Spinal cord (tissue), 9 donors: ENCODE measurements at regions not wholly inside any gene's neighbourhood (a gene's known extent, or its start where the extent isn't known, plus 50 kb on each side); places are given as distances from the start of the nearest gene placed in this dataset.
A peak's percentile ranks its signal among the peaks of the same experiment; 100 is the strongest.
"Not testable (repeated sequence)": the region's sequence is repeated elsewhere in the genome, so short reads cannot be mapped to it uniquely, and the experiment has no call there.

ENCODE experiments used
- DNase-seq, 6 donors: peaks; one replicate each; pipeline versions ENCODE4 v3.0.0 to v3.0.0-alpha.2; 2013 to 2015; ENCODE audit warnings: low spot score in 6 of 6, low read depth in 4 of 6
- H3K27ac ChIP-seq: one replicate; pipeline ENCODE4 v1.5.1; 2013; ENCODE audit warnings: low read depth, low read length, control low read depth
- H3K27me3 ChIP-seq: one replicate; pipeline ENCODE4 v1.6.1; 2013; ENCODE audit warnings: low read length; ENCODE audit not compliant: control insufficient read depth, insufficient read depth
- H3K36me3 ChIP-seq: one replicate; pipeline ENCODE4 v1.6.1; 2013; ENCODE audit warnings: low read length; ENCODE audit not compliant: control insufficient read depth, insufficient read depth
- H3K4me1 ChIP-seq: one replicate; pipeline ENCODE4 v1.6.1; 2013; ENCODE audit warnings: low read length; ENCODE audit not compliant: control insufficient read depth, insufficient read depth
- H3K4me3 ChIP-seq: one replicate; pipeline ENCODE4 v1.5.1; 2013; ENCODE audit warnings: low read depth, low read length, control low read depth
- H3K9me3 ChIP-seq: one replicate; pipeline ENCODE4 v1.6.1; 2013; ENCODE audit warnings: low read length; ENCODE audit not compliant: control insufficient read depth, insufficient read depth
- WGBS: methylation state at CpG from one replicate; pipeline ENCODE4 v1.1.5; 2013; ENCODE audit warnings: missing lambda C conversion rate; ENCODE audit not compliant: insufficient coverage; 5-methylcytosine and 5-hydroxymethylcytosine counted together
- donor health status: healthy.

GRCh38 chr4:134867027-134867426 is 665.4 kb upstream of the PABPC4L start:
- Histone ChIP-seq H3K27ac (no peak overlapping the region), H3K9me3 (no peaks in the 10 kb centered on the region), H3K4me1 (no peaks in the 10 kb centered on the region), H3K27me3 (no peaks in the 10 kb centered on the region), H3K4me3 (no peak overlapping the region), H3K36me3 (no peaks in the 10 kb centered on the region)
- no peak for DNase-seq

- Histone ChIP-seq H3K27me3 (no peaks in the 10 kb centered on the region), H3K4me3 (no peak overlapping the region), H3K4me1 (no peaks in the 10 kb centered on the region), H3K36me3 (no peaks in the 10 kb centered on the region), H3K27ac (no peak overlapping the region), H3K9me3 (no peaks in the 10 kb centered on the region)
- WGBS: no CpG with 5 or more reads among the region's 1 CpG
- DNase-seq: peak in 1 of 6 donors; percentile 21
Measured at GRCh38 chr4:134865675-134866074, 664.1 kb upstream of the PABPC4L start.

DNA sequence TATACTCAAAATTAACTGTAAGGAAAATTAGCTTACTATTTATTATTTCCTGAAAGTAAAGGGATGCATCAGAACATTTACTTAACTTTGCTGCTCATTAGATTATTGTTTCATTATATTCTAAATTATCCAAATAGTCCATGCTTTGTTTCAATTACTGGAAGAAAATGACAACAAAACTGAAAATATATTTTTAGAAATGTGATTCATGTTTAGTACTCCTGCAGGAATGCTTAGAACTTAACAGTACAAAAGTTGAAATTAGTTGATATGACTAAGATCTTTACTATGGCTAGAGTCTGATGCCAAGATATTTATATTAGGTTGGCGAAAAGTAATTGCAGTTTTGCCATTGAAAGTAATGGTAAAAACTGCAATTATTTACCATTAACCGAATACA is 660.5 kb upstream of the PABPC4L start:
- H3K27ac ChIP-seq: no peak overlapping the region
- no CpG with 5 or more reads among the region's 2 CpGs for WGBS

DNA sequence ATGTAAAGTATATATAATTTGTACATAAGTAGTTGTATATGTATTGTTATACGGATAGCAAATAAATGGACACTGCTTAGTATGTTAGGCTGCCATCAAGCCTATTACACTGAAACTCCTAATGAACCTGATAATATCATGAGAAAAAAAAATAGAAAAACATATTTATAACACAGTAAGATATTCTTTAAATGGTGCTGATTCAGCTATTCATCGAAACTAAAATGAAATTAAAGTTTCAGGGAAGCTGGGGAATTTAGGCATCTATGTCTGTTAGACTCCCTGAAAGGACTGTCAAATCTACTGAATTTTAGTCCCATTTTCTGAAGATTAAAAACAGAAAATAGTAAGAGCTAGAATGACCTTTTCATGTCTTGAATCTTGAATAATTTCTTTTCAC is 647.1 kb upstream of the PABPC4L start:
- H3K4me1 ChIP-seq: no peaks in the 10 kb centered on the region
- no peak overlapping the region for H3K27ac ChIP-seq
- no peaks in the 10 kb centered on the region for H3K36me3 ChIP-seq
- WGBS: no CpG with 5 or more reads among the region's 2 CpGs
- H3K9me3 ChIP-seq: no peaks in the 10 kb centered on the region
- no peak for DNase-seq
- H3K27me3 ChIP-seq: no peaks in the 10 kb centered on the region
- H3K4me3 ChIP-seq: no peak overlapping the region

More for the DNA sequence above, 660.5 kb upstream of the PABPC4L start:
- DNase-seq: no peak
- Histone ChIP-seq H3K27me3 (no peaks in the 10 kb centered on the region), H3K4me1 (no peaks in the 10 kb centered on the region), H3K9me3 (no peaks in the 10 kb centered on the region), H3K4me3 (no peak overlapping the region), H3K36me3 (no peaks in the 10 kb centered on the region)

GRCh38 chr4:134830741-134831140 is 629.2 kb upstream of the PABPC4L start:
- H3K36me3 ChIP-seq, DNase-seq, H3K4me1 ChIP-seq, H3K4me3 ChIP-seq, H3K9me3 ChIP-seq, H3K27ac ChIP-seq, H3K27me3 ChIP-seq: not testable (repeated sequence)
- WGBS: 82% methylated on average over 7 of the region's 7 CpGs

DNA sequence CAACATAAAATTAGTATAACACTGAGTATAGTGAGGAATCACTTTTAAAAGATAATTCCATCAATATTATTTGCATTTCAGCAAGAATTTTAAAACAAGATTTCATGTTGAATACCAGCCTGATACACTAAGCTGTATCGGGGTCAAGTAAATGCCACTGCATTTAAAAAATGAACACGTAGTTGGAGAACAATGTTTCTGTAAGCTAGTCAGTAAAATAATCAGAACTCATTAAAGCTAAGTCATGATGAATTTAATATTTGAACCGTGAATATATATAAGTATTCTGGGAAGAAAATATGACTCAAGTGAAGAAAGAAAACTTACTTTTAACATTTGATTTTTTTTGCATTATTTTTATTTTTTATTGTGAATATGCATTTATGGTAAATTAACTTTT is 611.0 kb upstream of the PABPC4L start:
- H3K27me3 ChIP-seq: no peaks in the 10 kb centered on the region
- WGBS: no CpG with 5 or more reads among the region's 3 CpGs
- no peak overlapping the region for H3K4me3 ChIP-seq
- H3K4me1 ChIP-seq: no peaks in the 10 kb centered on the region
- H3K36me3 ChIP-seq: no peaks in the 10 kb centered on the region
- H3K27ac ChIP-seq: no peak overlapping the region
- peaks cover 1% of the 10 kb centered on the region for H3K9me3 ChIP-seq
- no peak for DNase-seq

DNA sequence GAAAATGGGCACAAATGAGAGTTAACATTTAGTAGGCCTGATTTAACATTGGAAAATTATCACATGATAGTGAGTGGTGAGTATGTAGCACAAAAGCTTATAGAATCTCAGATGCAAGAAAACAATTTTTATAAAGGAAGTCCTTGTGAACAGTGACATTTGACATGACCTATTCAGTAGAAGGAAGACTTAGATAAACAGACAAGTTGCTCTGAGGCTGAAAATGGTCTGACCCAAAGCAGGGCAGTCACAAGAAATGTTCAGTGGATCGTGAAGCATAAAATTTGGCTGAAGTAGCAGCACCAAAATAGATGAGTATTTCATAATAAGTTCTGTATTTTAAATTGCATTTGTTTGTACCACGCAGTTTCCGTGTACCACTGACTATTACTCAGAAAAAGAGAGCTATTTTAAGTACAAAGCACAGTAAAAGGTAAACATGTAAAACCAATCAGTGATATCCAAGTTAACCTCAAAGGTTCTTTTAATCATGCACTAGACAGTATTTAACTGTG is 605.7 kb upstream of the PABPC4L start:
- Histone ChIP-seq H3K36me3 (no peaks in the 10 kb centered on the region), H3K4me1 (no peaks in the 10 kb centered on the region), H3K9me3 (no peaks in the 10 kb centered on the region), H3K27ac (no peak overlapping the region), H3K27me3 (no peaks in the 10 kb centered on the region), H3K4me3 (no peak overlapping the region)
- 70% methylated on average over 2 of the region's 3 CpGs for WGBS
- DNase-seq: no peak

DNA sequence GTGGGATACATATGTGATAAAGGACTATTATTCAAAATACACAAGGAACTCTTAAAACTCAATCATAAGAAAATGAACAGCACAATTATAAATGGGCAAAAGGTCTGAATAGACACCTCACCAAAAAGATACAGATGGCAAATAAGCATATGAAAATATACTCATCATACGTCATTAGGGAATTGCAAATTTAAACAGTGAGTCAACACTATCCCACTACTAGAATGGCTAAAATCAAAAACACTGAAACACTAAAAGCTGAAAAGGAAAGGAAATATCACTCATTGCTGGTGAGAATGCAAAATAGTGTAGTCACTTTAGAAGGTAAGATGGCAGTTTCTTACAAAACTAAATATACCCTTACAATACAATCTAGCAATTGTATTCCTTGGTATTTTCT is 597.0 kb upstream of the PABPC4L start:
- WGBS: no CpG with 5 or more reads among the region's 1 CpG
- H3K9me3 ChIP-seq: no peaks in the 10 kb centered on the region
- DNase-seq: no peak

DNA sequence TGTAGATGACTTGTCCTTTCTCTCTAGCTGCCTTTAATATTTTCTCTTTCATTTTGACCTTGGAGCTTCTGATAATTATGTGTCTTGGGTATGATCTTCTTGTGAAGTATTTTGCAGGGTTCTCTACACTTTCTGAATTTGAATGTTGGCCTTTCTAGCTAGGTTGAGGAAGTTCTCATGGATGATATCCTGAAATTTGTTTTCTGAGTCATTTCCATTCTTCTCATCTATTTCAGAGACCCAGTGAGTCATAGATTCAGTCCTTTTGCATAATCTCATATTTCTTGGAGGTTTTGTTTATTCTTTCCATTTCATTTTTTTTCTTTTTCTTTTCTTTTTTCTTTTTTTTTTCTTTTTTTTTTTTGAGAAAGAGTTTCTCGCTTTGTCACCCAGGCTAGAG is 585.7 kb upstream of the PABPC4L start:
- Histone ChIP-seq H3K36me3 (no peaks in the 10 kb centered on the region), H3K27me3 (no peaks in the 10 kb centered on the region), H3K9me3 (no peaks in the 10 kb centered on the region), H3K4me3 (no peak overlapping the region), H3K4me1 (no peaks in the 10 kb centered on the region), H3K27ac (no peak overlapping the region)
- no CpG with 5 or more reads among the region's 1 CpG for WGBS
- DNase-seq: no peak

More for the DNA sequence above, 597.0 kb upstream of the PABPC4L start:
- Histone ChIP-seq H3K27me3 (no peaks in the 10 kb centered on the region), H3K4me1 (no peaks in the 10 kb centered on the region), H3K4me3 (no peak overlapping the region), H3K27ac (no peak overlapping the region), H3K36me3 (no peaks in the 10 kb centered on the region)

GRCh38 chr4:134780244-134780643 is 578.7 kb upstream of the PABPC4L start:
- no peak overlapping the region for H3K27ac ChIP-seq
- H3K9me3 ChIP-seq: no peaks in the 10 kb centered on the region
- H3K36me3 ChIP-seq: no peaks in the 10 kb centered on the region
- H3K27me3 ChIP-seq: no peaks in the 10 kb centered on the region
- WGBS: no CpG with 5 or more reads among the region's 2 CpGs
- DNase-seq: no peak
- H3K4me1 ChIP-seq: no peaks in the 10 kb centered on the region
- H3K4me3 ChIP-seq: no peak overlapping the region
